ENCODE measurements at regions not wholly inside any gene's neighbourhood (a gene's known extent, or its start where the extent isn't known, plus 50 kb on each side); places are given as distances from the start of the nearest gene placed in this dataset.
A peak's percentile ranks its signal among the peaks of the same experiment; 100 is the strongest.

GRCh38 chr1:102191723-102192122 lies 195.0 kb upstream of the OLFM3 start:
- Histone ChIP-seq H3K9me3 (ENCODE audit: control insufficient read depth, insufficient read depth, low read length) (no peaks in the 10 kb centered on the region), H4K20me1 (ENCODE audit: control insufficient read depth, insufficient read depth, low read depth, low read length) (no peaks in the 10 kb centered on the region), H3K4me1 (ENCODE audit: control insufficient read depth, low read length) (no peaks in the 10 kb centered on the region), H3K27ac (ENCODE audit: low read depth, low read length) (no peak overlapping the region), H3K27me3 (ENCODE audit: control insufficient read depth, low read length) (no peaks in the 10 kb centered on the region), H3F3A (ENCODE audit: control insufficient read depth, insufficient read depth) (no peaks in the 10 kb centered on the region), H3K9me2 (replicated peaks; ENCODE audit: control insufficient read depth, low read length) (no peaks in the 10 kb centered on the region), H3K4me2 (ENCODE audit: low read length) (no peak overlapping the region), H3K36me3 (ENCODE audit: control insufficient read depth, low read length) (no peaks in the 10 kb centered on the region), H3K79me2 (ENCODE audit: control insufficient read depth, low read length) (no peaks in the 10 kb centered on the region), H3K4me3 (ENCODE audit: low read length) (no peak overlapping the region)
- peak; percentile 38 for TF ChIP-seq CTCF (IDR thresholded peaks at IDR 0.05; ENCODE audit: low read depth, low read length, poor library complexity, severe bottlenecking)
- no peak for TF ChIP-seq EZH2phosphoT487 (IDR thresholded peaks at IDR 0.05; ENCODE audit: borderline replicate concordance, low read length)

GRCh38 chr1:102190429-102190828 lies 193.7 kb upstream of the OLFM3 start:
- Histone ChIP-seq H3K27ac (ENCODE audit: low read depth, low read length) (no peak overlapping the region), H3K4me1 (ENCODE audit: control insufficient read depth, low read length) (no peaks in the 10 kb centered on the region), H3F3A (ENCODE audit: control insufficient read depth, insufficient read depth) (no peaks in the 10 kb centered on the region), H3K4me2 (ENCODE audit: low read length) (no peak overlapping the region), H3K9me3 (ENCODE audit: control insufficient read depth, insufficient read depth, low read length) (no peaks in the 10 kb centered on the region), H3K79me2 (ENCODE audit: control insufficient read depth, low read length) (no peaks in the 10 kb centered on the region), H4K20me1 (ENCODE audit: control insufficient read depth, insufficient read depth, low read depth, low read length) (no peaks in the 10 kb centered on the region), H3K9me2 (replicated peaks; ENCODE audit: control insufficient read depth, low read length) (no peaks in the 10 kb centered on the region), H3K4me3 (ENCODE audit: low read length) (no peak overlapping the region), H3K27me3 (ENCODE audit: control insufficient read depth, low read length) (no peaks in the 10 kb centered on the region), H3K36me3 (ENCODE audit: control insufficient read depth, low read length) (no peaks in the 10 kb centered on the region)
- TF ChIP-seq CTCF (IDR thresholded peaks at IDR 0.05; ENCODE audit: low read depth, low read length, poor library complexity, severe bottlenecking): no peak
- TF ChIP-seq EZH2phosphoT487 (IDR thresholded peaks at IDR 0.05; ENCODE audit: borderline replicate concordance, low read length): no peak

GRCh38 chr1:102186536-102186935 lies 189.8 kb upstream of the OLFM3 start:
- Histone ChIP-seq H3K4me1 (ENCODE audit: control insufficient read depth, low read length) (no peaks in the 10 kb centered on the region), H4K20me1 (ENCODE audit: control insufficient read depth, insufficient read depth, low read depth, low read length) (no peaks in the 10 kb centered on the region), H3K27me3 (ENCODE audit: control insufficient read depth, low read length) (no peaks in the 10 kb centered on the region), H3F3A (ENCODE audit: control insufficient read depth, insufficient read depth) (no peaks in the 10 kb centered on the region), H3K4me2 (ENCODE audit: low read length) (no peak overlapping the region), H3K4me3 (ENCODE audit: low read length) (no peak overlapping the region), H3K9me3 (ENCODE audit: control insufficient read depth, insufficient read depth, low read length) (no peaks in the 10 kb centered on the region), H3K36me3 (ENCODE audit: control insufficient read depth, low read length) (no peaks in the 10 kb centered on the region), H3K9me2 (replicated peaks; ENCODE audit: control insufficient read depth, low read length) (no peaks in the 10 kb centered on the region), H3K79me2 (ENCODE audit: control insufficient read depth, low read length) (no peaks in the 10 kb centered on the region), H3K27ac (ENCODE audit: low read depth, low read length) (no peak overlapping the region)
- TF ChIP-seq CTCF (IDR thresholded peaks at IDR 0.05; ENCODE audit: low read depth, low read length, poor library complexity, severe bottlenecking): no peak
- no peak for TF ChIP-seq EZH2phosphoT487 (IDR thresholded peaks at IDR 0.05; ENCODE audit: borderline replicate concordance, low read length)

- Histone ChIP-seq H3K9me2 (replicated peaks; ENCODE audit: control insufficient read depth, low read length) (no peaks in the 10 kb centered on the region), H3K4me3 (ENCODE audit: low read length) (no peak overlapping the region), H3K27me3 (ENCODE audit: control insufficient read depth, low read length) (no peaks in the 10 kb centered on the region), H3K4me2 (ENCODE audit: low read length) (no peak overlapping the region), H3K4me1 (ENCODE audit: control insufficient read depth, low read length) (no peaks in the 10 kb centered on the region), H3F3A (ENCODE audit: control insufficient read depth, insufficient read depth) (no peaks in the 10 kb centered on the region), H4K20me1 (ENCODE audit: control insufficient read depth, insufficient read depth, low read depth, low read length) (no peaks in the 10 kb centered on the region), H3K79me2 (ENCODE audit: control insufficient read depth, low read length) (no peaks in the 10 kb centered on the region), H3K36me3 (ENCODE audit: control insufficient read depth, low read length) (no peaks in the 10 kb centered on the region), H3K27ac (ENCODE audit: low read depth, low read length) (no peak overlapping the region), H3K9me3 (ENCODE audit: control insufficient read depth, insufficient read depth, low read length) (no peaks in the 10 kb centered on the region)
- no peak for TF ChIP-seq EZH2phosphoT487 (IDR thresholded peaks at IDR 0.05; ENCODE audit: borderline replicate concordance, low read length)
- no peak for TF ChIP-seq CTCF (IDR thresholded peaks at IDR 0.05; ENCODE audit: low read depth, low read length, poor library complexity, severe bottlenecking)
Measured at GRCh38 chr1:102185260-102185659, 188.5 kb upstream of the OLFM3 start.

Measured in DOHH2 (cell line).